GM12878 (cell line): ENCODE measurements at regions not wholly inside any gene's neighbourhood (a gene's known extent, or its start where the extent isn't known, plus 50 kb on each side); places are given as distances from the start of the nearest gene placed in this dataset.

ENCODE experiments used
- BCL11A ChIP-seq: IDR thresholded peaks from 2 replicates; pipeline ENCODE4 v1.6.1; 2011; ENCODE audit warnings: low read depth, low read length
- BMI1 ChIP-seq: fragments of 450-650 bp; IDR thresholded peaks from 2 replicates; pipeline ENCODE4 v1.6.1; 2016; ENCODE audit warnings: mild to moderate bottlenecking, moderate library complexity, borderline replicate concordance
- CBFB ChIP-seq: IDR thresholded peaks from 2 replicates; pipeline ENCODE4 v1.6.1; 2016; ENCODE audit warnings: antibody characterized with exemption, low read depth
- CREB1 ChIP-seq: IDR thresholded peaks from 2 replicates; pipeline ENCODE4 v1.6.1; 2012; ENCODE audit warnings: low read depth, mild to moderate bottlenecking, inconsistent platforms
- EED ChIP-seq: sonication (generic); IDR thresholded peaks from 2 replicates; pipeline ENCODE4 v1.6.1; 2016; ENCODE audit warnings: antibody characterized with exemption, low read depth
- FOXM1 ChIP-seq: IDR thresholded peaks from 2 replicates; pipeline ENCODE4 v1.6.1; 2012; ENCODE audit warnings: low read depth, mild to moderate bottlenecking, inconsistent platforms, low read length, moderate library complexity
- MXI1 ChIP-seq: fragments of 150-350 bp; IDR thresholded peaks from 2 replicates; pipeline ENCODE4 v1.6.1; 2011; ENCODE audit warnings: low read depth, mild to moderate bottlenecking, inconsistent platforms, low read length, improper control_type of control experiment
- NFXL1 ChIP-seq: fragments of 450-650 bp; IDR thresholded peaks from 2 replicates; pipeline ENCODE4 v1.6.1; 2017; ENCODE audit warnings: antibody characterized with exemption, mild to moderate bottlenecking, borderline replicate concordance
- RAD51 ChIP-seq: fragments of 450-650 bp; IDR thresholded peaks from 2 replicates; pipeline ENCODE4 v1.6.1; 2016; ENCODE audit warnings: moderate library complexity, mild to moderate bottlenecking, inconsistent platforms
- RELA ChIP-seq: fragments of 450-650 bp; IDR thresholded peaks from 2 replicates; pipeline ENCODE4 v1.8.0; 2014; ENCODE audit warnings: borderline replicate concordance; ENCODE audit not compliant: partially characterized antibody
- RUNX3 ChIP-seq: IDR thresholded peaks from 2 replicates; pipeline ENCODE4 v1.6.1; 2012; ENCODE audit warnings: low read length, inconsistent platforms
- SIN3A ChIP-seq: IDR thresholded peaks from 2 replicates; pipeline ENCODE4 v1.6.1; 2012; ENCODE audit warnings: low read depth, low read length, improper control_type of control experiment
- SMARCA5 ChIP-seq: fragments of 450-650 bp; IDR thresholded peaks from 2 replicates; pipeline ENCODE4 v1.6.1; 2017; ENCODE audit warnings: mild to moderate bottlenecking
- SMC3 ChIP-seq: IDR thresholded peaks from 2 replicates; pipeline ENCODE4 v1.6.1; 2011; ENCODE audit warnings: low read length, improper control_type of control experiment, borderline replicate concordance
- TARDBP ChIP-seq: IDR thresholded peaks from 2 replicates; pipeline ENCODE4 v1.6.1; 2016; ENCODE audit warnings: borderline replicate concordance
- ZNF274 ChIP-seq: IDR thresholded peaks from one replicate; pipeline ENCODE4 v1.8.0; 2011; ENCODE audit not compliant: insufficient read length, insufficient read depth
- TF ChIP-seq, protein P1 (sequence below), 3 experiments: IDR thresholded peaks in 2 of 3; conservative IDR thresholded peaks in 1 of 3; 2 replicates each; pipeline ENCODE4 v1.5.1; 2011; ENCODE audit warnings: low read depth in 3 of 3, low read length in 3 of 3, mild to moderate bottlenecking in 3 of 3, control low read depth in 2 of 3, moderate library complexity in 2 of 3, inconsistent platforms in 1 of 3, mixed read lengths in 1 of 3; ENCODE audit not compliant: control insufficient read depth in 2 of 3, insufficient read depth in 1 of 3; ENCODE audit errors: extremely low read depth in 1 of 3
- TF ChIP-seq, protein P2 (sequence below): fragments of 150-350 bp; IDR thresholded peaks from 2 replicates; pipeline ENCODE4 v1.6.1; 2014; ENCODE audit warnings: mild to moderate bottlenecking, low read depth, low read length
- TF ChIP-seq, protein P3 (sequence below): fragments of 450-650 bp; IDR thresholded peaks from 2 replicates; pipeline ENCODE4 v1.6.1; 2017; ENCODE audit warnings: mild to moderate bottlenecking, low read depth, inconsistent platforms; ENCODE audit not compliant: poor library complexity, severe bottlenecking
- TF ChIP-seq, protein P4 (sequence below): IDR thresholded peaks from 2 replicates; pipeline ENCODE4 v1.6.1; 2011; ENCODE audit warnings: low read depth, low read length, improper control_type of control experiment, borderline replicate concordance
- TF ChIP-seq, protein P5 (sequence below): IDR thresholded peaks from 2 replicates; pipeline ENCODE4 v1.6.1; 2011; ENCODE audit warnings: mild to moderate bottlenecking, low read depth, low read length, moderate library complexity; ENCODE audit not compliant: insufficient replicate concordance
- TF ChIP-seq, protein P6 (sequence below): IDR thresholded peaks from 2 replicates; pipeline ENCODE4 v1.6.1; 2011; ENCODE audit warnings: borderline replicate concordance, low read depth, mild to moderate bottlenecking, moderate library complexity, low read length; ENCODE audit not compliant: insufficient read depth, poor library complexity, severe bottlenecking

DNA sequence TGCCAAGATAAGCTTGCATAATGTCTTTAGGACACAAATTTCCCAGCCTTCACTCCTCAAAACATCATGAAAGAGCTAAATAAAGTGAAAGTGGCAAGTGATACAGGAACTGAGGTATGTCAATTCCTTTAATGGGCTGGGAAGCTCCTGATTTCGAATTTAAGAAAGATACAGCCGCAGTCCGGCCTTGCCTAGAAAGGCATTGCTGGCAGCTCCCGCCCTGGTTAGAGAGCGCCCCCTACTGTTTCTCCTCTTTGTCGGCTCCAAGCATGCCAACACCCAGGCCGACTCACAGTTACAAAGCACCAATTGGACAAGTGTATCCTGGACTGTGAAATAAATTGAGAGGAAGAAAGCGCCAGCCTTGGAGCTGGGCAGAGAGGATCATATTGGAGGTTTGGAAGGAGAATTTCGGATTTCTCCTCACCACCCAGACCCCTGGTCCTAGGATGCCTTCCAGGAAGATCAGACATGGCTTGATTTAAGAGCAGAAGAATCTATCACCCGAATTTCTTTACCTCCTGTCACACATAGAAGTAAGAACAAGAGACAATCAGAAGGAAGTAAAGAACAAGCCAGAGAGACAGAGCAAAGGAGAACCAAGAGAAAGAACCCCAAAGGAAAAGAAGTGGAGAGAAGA is 84.0 kb downstream of the FAM76B start (continued):
- TF ChIP-seq, protein P1, sequence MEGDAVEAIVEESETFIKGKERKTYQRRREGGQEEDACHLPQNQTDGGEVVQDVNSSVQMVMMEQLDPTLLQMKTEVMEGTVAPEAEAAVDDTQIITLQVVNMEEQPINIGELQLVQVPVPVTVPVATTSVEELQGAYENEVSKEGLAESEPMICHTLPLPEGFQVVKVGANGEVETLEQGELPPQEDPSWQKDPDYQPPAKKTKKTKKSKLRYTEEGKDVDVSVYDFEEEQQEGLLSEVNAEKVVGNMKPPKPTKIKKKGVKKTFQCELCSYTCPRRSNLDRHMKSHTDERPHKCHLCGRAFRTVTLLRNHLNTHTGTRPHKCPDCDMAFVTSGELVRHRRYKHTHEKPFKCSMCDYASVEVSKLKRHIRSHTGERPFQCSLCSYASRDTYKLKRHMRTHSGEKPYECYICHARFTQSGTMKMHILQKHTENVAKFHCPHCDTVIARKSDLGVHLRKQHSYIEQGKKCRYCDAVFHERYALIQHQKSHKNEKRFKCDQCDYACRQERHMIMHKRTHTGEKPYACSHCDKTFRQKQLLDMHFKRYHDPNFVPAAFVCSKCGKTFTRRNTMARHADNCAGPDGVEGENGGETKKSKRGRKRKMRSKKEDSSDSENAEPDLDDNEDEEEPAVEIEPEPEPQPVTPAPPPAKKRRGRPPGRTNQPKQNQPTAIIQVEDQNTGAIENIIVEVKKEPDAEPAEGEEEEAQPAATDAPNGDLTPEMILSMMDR (IDR thresholded peaks at IDR 0.05 in 2 of 3, conservative IDR thresholded peaks at IDR 0.05 in 1 of 3; ENCODE audit: control insufficient read depth in 2 of 3, extremely low read depth in 1 of 3, insufficient read depth in 1 of 3, low read depth in 3 of 3, low read length in 3 of 3), result peak; percentile 92 to 97 (median 93)
- TF ChIP-seq CBFB (no peak), TARDBP (no peak), SIN3A (no peak), RELA (peak; percentile 31), RAD51 (no peak), FOXM1 (0 out of 2 replicates have a peak, but pooled peaks have one; percentile 60), MXI1 (no peak), ZNF274 (no peak), BMI1 (no peak), BCL11A (no peak), CREB1 (0 out of 2 replicates have a peak, but pooled peaks have one; percentile 25), RUNX3 (0 out of 2 replicates have a peak, but pooled peaks have one; percentile 25), SMC3 (peak; percentile 98), SMARCA5 (peak; percentile 85; the same call in 1 of the 2 replicates), EED (0 out of 2 replicates have a peak, but pooled peaks have one; percentile 32), NFXL1 (no peak)
- TF ChIP-seq, protein P2, sequence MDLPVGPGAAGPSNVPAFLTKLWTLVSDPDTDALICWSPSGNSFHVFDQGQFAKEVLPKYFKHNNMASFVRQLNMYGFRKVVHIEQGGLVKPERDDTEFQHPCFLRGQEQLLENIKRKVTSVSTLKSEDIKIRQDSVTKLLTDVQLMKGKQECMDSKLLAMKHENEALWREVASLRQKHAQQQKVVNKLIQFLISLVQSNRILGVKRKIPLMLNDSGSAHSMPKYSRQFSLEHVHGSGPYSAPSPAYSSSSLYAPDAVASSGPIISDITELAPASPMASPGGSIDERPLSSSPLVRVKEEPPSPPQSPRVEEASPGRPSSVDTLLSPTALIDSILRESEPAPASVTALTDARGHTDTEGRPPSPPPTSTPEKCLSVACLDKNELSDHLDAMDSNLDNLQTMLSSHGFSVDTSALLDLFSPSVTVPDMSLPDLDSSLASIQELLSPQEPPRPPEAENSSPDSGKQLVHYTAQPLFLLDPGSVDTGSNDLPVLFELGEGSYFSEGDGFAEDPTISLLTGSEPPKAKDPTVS, result no peak
- TF ChIP-seq, protein P3, sequence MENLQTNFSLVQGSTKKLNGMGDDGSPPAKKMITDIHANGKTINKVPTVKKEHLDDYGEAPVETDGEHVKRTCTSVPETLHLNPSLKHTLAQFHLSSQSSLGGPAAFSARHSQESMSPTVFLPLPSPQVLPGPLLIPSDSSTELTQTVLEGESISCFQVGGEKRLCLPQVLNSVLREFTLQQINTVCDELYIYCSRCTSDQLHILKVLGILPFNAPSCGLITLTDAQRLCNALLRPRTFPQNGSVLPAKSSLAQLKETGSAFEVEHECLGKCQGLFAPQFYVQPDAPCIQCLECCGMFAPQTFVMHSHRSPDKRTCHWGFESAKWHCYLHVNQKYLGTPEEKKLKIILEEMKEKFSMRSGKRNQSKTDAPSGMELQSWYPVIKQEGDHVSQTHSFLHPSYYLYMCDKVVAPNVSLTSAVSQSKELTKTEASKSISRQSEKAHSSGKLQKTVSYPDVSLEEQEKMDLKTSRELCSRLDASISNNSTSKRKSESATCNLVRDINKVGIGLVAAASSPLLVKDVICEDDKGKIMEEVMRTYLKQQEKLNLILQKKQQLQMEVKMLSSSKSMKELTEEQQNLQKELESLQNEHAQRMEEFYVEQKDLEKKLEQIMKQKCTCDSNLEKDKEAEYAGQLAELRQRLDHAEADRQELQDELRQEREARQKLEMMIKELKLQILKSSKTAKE, result peak; percentile 29
- TF ChIP-seq, protein P4, sequence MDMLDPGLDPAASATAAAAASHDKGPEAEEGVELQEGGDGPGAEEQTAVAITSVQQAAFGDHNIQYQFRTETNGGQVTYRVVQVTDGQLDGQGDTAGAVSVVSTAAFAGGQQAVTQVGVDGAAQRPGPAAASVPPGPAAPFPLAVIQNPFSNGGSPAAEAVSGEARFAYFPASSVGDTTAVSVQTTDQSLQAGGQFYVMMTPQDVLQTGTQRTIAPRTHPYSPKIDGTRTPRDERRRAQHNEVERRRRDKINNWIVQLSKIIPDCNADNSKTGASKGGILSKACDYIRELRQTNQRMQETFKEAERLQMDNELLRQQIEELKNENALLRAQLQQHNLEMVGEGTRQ, result no peak
- TF ChIP-seq, protein P5, sequence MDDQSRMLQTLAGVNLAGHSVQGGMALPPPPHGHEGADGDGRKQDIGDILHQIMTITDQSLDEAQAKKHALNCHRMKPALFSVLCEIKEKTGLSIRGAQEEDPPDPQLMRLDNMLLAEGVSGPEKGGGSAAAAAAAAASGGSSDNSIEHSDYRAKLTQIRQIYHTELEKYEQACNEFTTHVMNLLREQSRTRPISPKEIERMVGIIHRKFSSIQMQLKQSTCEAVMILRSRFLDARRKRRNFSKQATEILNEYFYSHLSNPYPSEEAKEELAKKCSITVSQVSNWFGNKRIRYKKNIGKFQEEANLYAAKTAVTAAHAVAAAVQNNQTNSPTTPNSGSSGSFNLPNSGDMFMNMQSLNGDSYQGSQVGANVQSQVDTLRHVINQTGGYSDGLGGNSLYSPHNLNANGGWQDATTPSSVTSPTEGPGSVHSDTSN, result no peak
- TF ChIP-seq, protein P6, sequence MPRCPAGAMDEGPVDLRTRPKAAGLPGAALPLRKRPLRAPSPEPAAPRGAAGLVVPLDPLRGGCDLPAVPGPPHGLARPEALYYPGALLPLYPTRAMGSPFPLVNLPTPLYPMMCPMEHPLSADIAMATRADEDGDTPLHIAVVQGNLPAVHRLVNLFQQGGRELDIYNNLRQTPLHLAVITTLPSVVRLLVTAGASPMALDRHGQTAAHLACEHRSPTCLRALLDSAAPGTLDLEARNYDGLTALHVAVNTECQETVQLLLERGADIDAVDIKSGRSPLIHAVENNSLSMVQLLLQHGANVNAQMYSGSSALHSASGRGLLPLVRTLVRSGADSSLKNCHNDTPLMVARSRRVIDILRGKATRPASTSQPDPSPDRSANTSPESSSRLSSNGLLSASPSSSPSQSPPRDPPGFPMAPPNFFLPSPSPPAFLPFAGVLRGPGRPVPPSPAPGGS, result no peak
